ENCODE measurements at regions not wholly inside any gene's neighbourhood (a gene's known extent, or its start where the extent isn't known, plus 50 kb on each side); places are given as distances from the start of the nearest gene placed in this dataset.

GRCh38 chr2:22483036-22483435, 901.9 kb upstream of the KLHL29 start:
- WGBS, 5 donors, result 68 to 86% (median 78%) methylated on average over 2 of the region's 2 CpGs

GRCh38 chr2:22485486-22485885, 899.5 kb upstream of the KLHL29 start:
- Histone ChIP-seq H3K36me3 (no peaks in the 10 kb centered on the region), H3K9me3 (no peaks in the 10 kb centered on the region), H3K27ac (no peak overlapping the region), H3K27me3 (no peaks in the 10 kb centered on the region), H3K4me1 (no peaks in the 10 kb centered on the region), H3K4me3 (no peak overlapping the region)
- WGBS, 5 donors, result 40 to 50% (median 42%) methylated on average over 2 of the region's 2 CpGs
- peak in 1 of 2 donors; percentile 16 for DNase-seq
- TF ChIP-seq EP300 (IDR thresholded peaks at IDR 0.05) (no peak), POLR2A (IDR thresholded peaks at IDR 0.05) (no peak), CTCF (IDR thresholded peaks at IDR 0.05) (no peak), POLR2AphosphoS5 (IDR thresholded peaks at IDR 0.05) (no peak)
- intact Hi-C loops (cut with DNase I; ENCODE audit: low total_unique reads), result no loop called here

More at GRCh38 chr2:22483036-22483435, 901.9 kb upstream of the KLHL29 start:
- H3K27me3 ChIP-seq, result no peaks in the 10 kb centered on the region
- intact Hi-C loops (cut with DNase I; ENCODE audit: low total_unique reads), result no loop called here
- H3K27ac ChIP-seq, result no peak overlapping the region
- DNase-seq, result no peak
- H3K4me1 ChIP-seq, result no peaks in the 10 kb centered on the region
- H3K9me3 ChIP-seq, result no peaks in the 10 kb centered on the region
- H3K4me3 ChIP-seq, result no peak overlapping the region
- no peaks in the 10 kb centered on the region for H3K36me3 ChIP-seq
- no peak for TF ChIP-seq CTCF (IDR thresholded peaks at IDR 0.05)
- no peak for TF ChIP-seq EP300 (IDR thresholded peaks at IDR 0.05)
- TF ChIP-seq POLR2AphosphoS5 (IDR thresholded peaks at IDR 0.05), result no peak
- TF ChIP-seq POLR2A (IDR thresholded peaks at IDR 0.05), result no peak

GRCh38 chr2:22486343-22486742, 898.6 kb upstream of the KLHL29 start:
- TF ChIP-seq CTCF (IDR thresholded peaks at IDR 0.05), result no peak
- TF ChIP-seq POLR2A (IDR thresholded peaks at IDR 0.05), result no peak
- TF ChIP-seq EP300 (IDR thresholded peaks at IDR 0.05), result no peak
- no peaks in the 10 kb centered on the region for H3K9me3 ChIP-seq
- no peak overlapping the region for H3K27ac ChIP-seq
- H3K4me1 ChIP-seq, result no peaks in the 10 kb centered on the region
- H3K27me3 ChIP-seq, result no peaks in the 10 kb centered on the region
- no peak for DNase-seq
- intact Hi-C loops (cut with DNase I; ENCODE audit: low total_unique reads), result no loop called here
- H3K36me3 ChIP-seq, result no peaks in the 10 kb centered on the region
- 63 to 77% (median 73%) methylated on average over 4 of the region's 4 CpGs for WGBS, 5 donors
- H3K4me3 ChIP-seq, result no peak overlapping the region

- Histone ChIP-seq H3K4me3 (no peak overlapping the region), H3K4me1 (no peaks in the 10 kb centered on the region), H3K9me3 (no peaks in the 10 kb centered on the region), H3K27ac (no peak overlapping the region), H3K27me3 (no peaks in the 10 kb centered on the region), H3K36me3 (no peaks in the 10 kb centered on the region)
- TF ChIP-seq CTCF (IDR thresholded peaks at IDR 0.05), result no peak
- TF ChIP-seq POLR2A (IDR thresholded peaks at IDR 0.05), result no peak
- no peak for TF ChIP-seq POLR2AphosphoS5 (IDR thresholded peaks at IDR 0.05)
- no peak for TF ChIP-seq EP300 (IDR thresholded peaks at IDR 0.05)
- WGBS, 5 donors, result 70 to 83% (median 77%) methylated on average over 2 of the region's 2 CpGs
- intact Hi-C loops (cut with DNase I; ENCODE audit: low total_unique reads), result no loop called here
- DNase-seq, result no peak
Observed at GRCh38 chr2:22487036-22487435, 897.9 kb upstream of the KLHL29 start.
